ENCODE measurements at regions not wholly inside any gene's neighbourhood (a gene's known extent, or its start where the extent isn't known, plus 50 kb on each side); places are given as distances from the start of the nearest gene placed in this dataset.

- H4K91ac ChIP-seq (ENCODE audit: insufficient read length, low read depth, low read length) = no peak overlapping the region
- no peak overlapping the region for H3K4me2 ChIP-seq (ENCODE audit: insufficient read depth, insufficient read length, low read length)
- H3K27ac ChIP-seq (ENCODE audit: insufficient read length, low read depth, low read length) = no peak overlapping the region
- H2BK20ac ChIP-seq (ENCODE audit: low read depth, low read length, poor library complexity, severe bottlenecking) = no peak overlapping the region
- no peak overlapping the region for H3K4ac ChIP-seq (ENCODE audit: low read depth, low read length)
- H3K9me3 ChIP-seq (ENCODE audit: control insufficient read depth, low read depth, low read length) = no peaks in the 10 kb centered on the region
- H3K56ac ChIP-seq (ENCODE audit: insufficient read length, low read depth, low read length) = no peak overlapping the region
- TF ChIP-seq CTCF (conservative IDR thresholded peaks at IDR 0.05) = no peak
- H2BK5ac ChIP-seq (ENCODE audit: insufficient read length, low read length) = no peak overlapping the region
- no peaks in the 10 kb centered on the region for H3K79me2 ChIP-seq (ENCODE audit: insufficient read depth, low read length)
- H3K18ac ChIP-seq (ENCODE audit: insufficient read length, low read depth, low read length) = no peak overlapping the region
- no peaks in the 10 kb centered on the region for H3K23me2 ChIP-seq (ENCODE audit: insufficient read length, low read depth, low read length, poor library complexity, severe bottlenecking)
- H4K5ac ChIP-seq (ENCODE audit: insufficient read length, low read depth, low read length) = no peak overlapping the region
- H4K8ac ChIP-seq (replicated peaks; ENCODE audit: insufficient read length, low read depth, low read length) = no peak overlapping the region
- DNase-seq = no peak
- no CpG with 5 or more reads among the region's 2 CpGs for WGBS (ENCODE audit: extremely low coverage, insufficient read length, low lambda C conversion rate)
- H3K27me3 ChIP-seq (ENCODE audit: insufficient read depth, low read length) = no peaks in the 10 kb centered on the region
- H2AK5ac ChIP-seq (ENCODE audit: insufficient read length, low read length) = no peak overlapping the region
- no peaks in the 10 kb centered on the region for H3K36me3 Mint-ChIP-seq (ENCODE audit: insufficient read depth in 1 of 3, low read depth in 3 of 3)
- 0 out of 7 replicates have a peak overlapping the region, but pooled peaks of 1 of the 3 experiments have one; percentile 65 for H3K27ac Mint-ChIP-seq
- no peak overlapping the region for H3K23ac ChIP-seq (ENCODE audit: insufficient read length, low read depth, low read length)
- no peaks in the 10 kb centered on the region for H3K4me1 ChIP-seq (ENCODE audit: insufficient read depth, low read length)
- no peak overlapping the region for H3K4me3 Mint-ChIP-seq
- H2AFZ ChIP-seq (ENCODE audit: low read length) = no peak overlapping the region
- H3K9me3 Mint-ChIP-seq = no peaks in the 10 kb centered on the region
- H2BK15ac ChIP-seq (ENCODE audit: low read depth, low read length) = no peak overlapping the region
- H2BK120ac ChIP-seq (ENCODE audit: low read depth, low read length, poor library complexity, severe bottlenecking) = no peak overlapping the region
- no peak overlapping the region for H2BK12ac ChIP-seq (ENCODE audit: insufficient read length, low read depth, low read length)
- H3K4me1 Mint-ChIP-seq = peaks cover 9 to 12% of the 10 kb centered on the region in 2 experiments
- no peaks in the 10 kb centered on the region; the same call in 1 of the 2 replicates for H3K27me3 Mint-ChIP-seq (ENCODE audit: low read depth)
- no peak overlapping the region for H3K14ac ChIP-seq (ENCODE audit: insufficient read depth, low read length)
- no peaks in the 10 kb centered on the region for H3K79me1 ChIP-seq (ENCODE audit: insufficient read depth, low read depth, low read length, poor library complexity, severe bottlenecking)
- no peaks in the 10 kb centered on the region for H4K20me1 ChIP-seq (ENCODE audit: control insufficient read depth, insufficient read depth, insufficient read length)
- no peak overlapping the region for H3T11ph ChIP-seq (ENCODE audit: low read length)
- no peak overlapping the region for H3K9ac ChIP-seq (ENCODE audit: extremely low read depth, insufficient read length, low read length)
Observed at GRCh38 chr6:95293257-95293656, 284.1 kb upstream of the MANEA start.

Data from H9 (cell line).